Hepatocyte (in vitro differentiated cells): ENCODE measurements at regions not wholly inside any gene's neighbourhood (a gene's known extent, or its start where the extent isn't known, plus 50 kb on each side); places are given as distances from the start of the nearest gene placed in this dataset.

ENCODE experiments used
- DNase-seq: peaks from one replicate; pipeline ENCODE4 v3.0.0-alpha.2; 2016; ENCODE audit warnings: low spot score
- H2AFZ ChIP-seq: fragments of 200-600 bp; sonication (generic); 2 replicates; pipeline ENCODE4 v1.6.0; 2016; ENCODE audit warnings: antibody characterized with exemption, mild to moderate bottlenecking
- H3K27ac ChIP-seq: fragments of 200-600 bp; sonication (generic); 2 replicates; pipeline ENCODE4 v1.5.1; 2016; ENCODE audit warnings: mild to moderate bottlenecking
- H3K27me3 ChIP-seq: fragments of 200-600 bp; sonication (generic); 2 replicates; pipeline ENCODE4 v1.6.1; 2016
- H3K36me3 ChIP-seq: fragments of 200-600 bp; sonication (generic); replicated peaks from 2 replicates; pipeline ENCODE4 v1.5.1; 2016; ENCODE audit warnings: low read depth; ENCODE audit not compliant: insufficient read depth
- H3K4me1 ChIP-seq: fragments of 200-600 bp; sonication (generic); 2 replicates; pipeline ENCODE4 v1.5.1; 2016; ENCODE audit warnings: mild to moderate bottlenecking, moderate library complexity; ENCODE audit not compliant: insufficient read depth
- H3K4me2 ChIP-seq: fragments of 200-600 bp; sonication (generic); 2 replicates; pipeline ENCODE4 v1.6.0; 2016
- H3K4me3 ChIP-seq: fragments of 200-600 bp; sonication (generic); 2 replicates; pipeline ENCODE4 v1.5.1; 2016; ENCODE audit warnings: mild to moderate bottlenecking
- H3K79me2 ChIP-seq: fragments of 200-600 bp; sonication (generic); 2 replicates; pipeline ENCODE4 v1.6.0; 2017; ENCODE audit warnings: mild to moderate bottlenecking
- H3K9me2 ChIP-seq: fragments of 200-600 bp; sonication (generic); replicated peaks from 2 replicates; pipeline ENCODE4 v1.6.0; 2017; ENCODE audit warnings: mild to moderate bottlenecking; ENCODE audit not compliant: insufficient read depth
- H3K9me3 ChIP-seq: fragments of 200-600 bp; sonication (generic); 2 replicates; pipeline ENCODE4 v1.5.1; 2016; ENCODE audit warnings: low read depth, mild to moderate bottlenecking
- H4K20me1 ChIP-seq: fragments of 200-600 bp; sonication (generic); 2 replicates; pipeline ENCODE4 v1.6.0; 2016; ENCODE audit warnings: mild to moderate bottlenecking; ENCODE audit not compliant: insufficient read depth, poor library complexity, severe bottlenecking
- EZH2 ChIP-seq: fragments of 200-600 bp; sonication (generic); IDR thresholded peaks from 2 replicates; pipeline ENCODE4 v1.6.1; 2016; ENCODE audit warnings: antibody characterized with exemption, mild to moderate bottlenecking, borderline replicate concordance
- EZH2phosphoT487 ChIP-seq: fragments of 200-600 bp; sonication (generic); IDR thresholded peaks from one replicate; pipeline ENCODE4 v1.6.1; 2018; ENCODE audit warnings: antibody characterized with exemption, mild to moderate bottlenecking, low read depth, moderate library complexity; ENCODE audit not compliant: unreplicated experiment, severe bottlenecking
- WGBS: methylation state at CpG from one replicate; pipeline ENCODE4 v1.1.6; 2016; ENCODE audit warnings: low lambda C conversion rate; ENCODE audit errors: missing lambda C conversion rate; 5-methylcytosine and 5-hydroxymethylcytosine counted together
- TF ChIP-seq, protein P1 (sequence below): fragments of 200-600 bp; sonication (generic); IDR thresholded peaks from 2 replicates; pipeline ENCODE4 v1.5.1; 2016; ENCODE audit warnings: antibody characterized with exemption, mild to moderate bottlenecking; ENCODE audit not compliant: poor library complexity

DNA sequence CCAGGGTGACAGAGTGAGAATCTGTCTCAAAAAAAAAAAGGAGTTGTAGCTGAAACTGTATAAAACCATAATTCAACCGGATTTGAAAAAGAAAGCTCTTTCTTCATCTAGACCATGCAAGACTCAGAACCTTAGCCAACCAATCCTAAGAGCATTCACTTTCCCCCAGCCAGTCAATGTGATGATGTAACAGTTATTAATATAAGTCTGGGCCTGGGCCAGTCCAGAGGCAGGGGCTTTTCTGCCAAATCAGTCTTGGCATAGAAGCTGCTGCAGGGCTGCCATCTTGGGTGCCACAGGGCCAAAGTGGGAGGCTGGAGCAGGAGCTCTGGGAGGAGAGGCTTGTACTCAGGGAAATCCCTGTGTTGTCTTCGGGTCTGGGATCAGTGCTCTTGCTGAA is 288.4 kb downstream of the CLIC5 start:
- H3K27ac ChIP-seq, result no peak overlapping the region

DNA sequence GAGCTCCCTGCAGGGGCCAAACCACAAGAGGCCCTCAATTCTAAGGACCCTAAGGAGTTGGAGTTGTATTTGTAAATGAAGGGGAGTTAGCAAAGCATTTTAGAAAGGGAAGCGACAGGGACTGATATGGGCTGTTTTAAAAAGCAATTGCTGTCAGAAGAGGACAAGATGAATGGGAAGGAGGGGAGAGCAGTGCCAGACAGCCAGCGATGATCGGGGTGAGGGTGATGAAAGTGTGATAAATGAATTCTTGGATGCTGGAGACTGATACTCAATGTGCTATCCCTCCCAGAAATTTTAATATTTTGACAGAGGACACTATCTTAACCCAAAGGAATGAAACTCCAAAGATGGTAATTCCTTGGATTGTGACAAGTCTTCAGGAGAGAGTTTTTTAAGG is 289.2 kb downstream of the CLIC5 start:
- Histone ChIP-seq H3K4me1 (no peaks in the 10 kb centered on the region), H3K9me2 (no peaks in the 10 kb centered on the region), H3K4me3 (no peak overlapping the region), H3K4me2 (no peak overlapping the region), H3K79me2 (no peaks in the 10 kb centered on the region), H3K27me3 (no peaks in the 10 kb centered on the region), H3K36me3 (no peaks in the 10 kb centered on the region), H2AFZ (no peak overlapping the region), H3K27ac (no peak overlapping the region), H4K20me1 (no peaks in the 10 kb centered on the region), H3K9me3 (no peaks in the 10 kb centered on the region)
- WGBS, result 80% methylated on average over 3 of the region's 3 CpGs
- DNase-seq, result no peak
- TF ChIP-seq, protein P1, sequence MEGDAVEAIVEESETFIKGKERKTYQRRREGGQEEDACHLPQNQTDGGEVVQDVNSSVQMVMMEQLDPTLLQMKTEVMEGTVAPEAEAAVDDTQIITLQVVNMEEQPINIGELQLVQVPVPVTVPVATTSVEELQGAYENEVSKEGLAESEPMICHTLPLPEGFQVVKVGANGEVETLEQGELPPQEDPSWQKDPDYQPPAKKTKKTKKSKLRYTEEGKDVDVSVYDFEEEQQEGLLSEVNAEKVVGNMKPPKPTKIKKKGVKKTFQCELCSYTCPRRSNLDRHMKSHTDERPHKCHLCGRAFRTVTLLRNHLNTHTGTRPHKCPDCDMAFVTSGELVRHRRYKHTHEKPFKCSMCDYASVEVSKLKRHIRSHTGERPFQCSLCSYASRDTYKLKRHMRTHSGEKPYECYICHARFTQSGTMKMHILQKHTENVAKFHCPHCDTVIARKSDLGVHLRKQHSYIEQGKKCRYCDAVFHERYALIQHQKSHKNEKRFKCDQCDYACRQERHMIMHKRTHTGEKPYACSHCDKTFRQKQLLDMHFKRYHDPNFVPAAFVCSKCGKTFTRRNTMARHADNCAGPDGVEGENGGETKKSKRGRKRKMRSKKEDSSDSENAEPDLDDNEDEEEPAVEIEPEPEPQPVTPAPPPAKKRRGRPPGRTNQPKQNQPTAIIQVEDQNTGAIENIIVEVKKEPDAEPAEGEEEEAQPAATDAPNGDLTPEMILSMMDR, result no peak
- TF ChIP-seq EZH2phosphoT487 (no peak), EZH2 (no peak)

More for the DNA sequence above, 288.4 kb downstream of the CLIC5 start:
- Histone ChIP-seq H3K4me3 (no peak overlapping the region), H3K4me1 (no peaks in the 10 kb centered on the region), H3K4me2 (no peak overlapping the region), H3K36me3 (no peaks in the 10 kb centered on the region), H3K9me3 (no peaks in the 10 kb centered on the region), H4K20me1 (no peaks in the 10 kb centered on the region), H3K79me2 (no peaks in the 10 kb centered on the region), H3K27me3 (no peaks in the 10 kb centered on the region), H2AFZ (no peak overlapping the region), H3K9me2 (no peaks in the 10 kb centered on the region)
- 81% methylated on average over 2 of the region's 2 CpGs for WGBS
- DNase-seq, result no peak
- TF ChIP-seq EZH2phosphoT487, result no peak
- no peak for TF ChIP-seq EZH2
- TF ChIP-seq, protein P1, result no peak

DNA sequence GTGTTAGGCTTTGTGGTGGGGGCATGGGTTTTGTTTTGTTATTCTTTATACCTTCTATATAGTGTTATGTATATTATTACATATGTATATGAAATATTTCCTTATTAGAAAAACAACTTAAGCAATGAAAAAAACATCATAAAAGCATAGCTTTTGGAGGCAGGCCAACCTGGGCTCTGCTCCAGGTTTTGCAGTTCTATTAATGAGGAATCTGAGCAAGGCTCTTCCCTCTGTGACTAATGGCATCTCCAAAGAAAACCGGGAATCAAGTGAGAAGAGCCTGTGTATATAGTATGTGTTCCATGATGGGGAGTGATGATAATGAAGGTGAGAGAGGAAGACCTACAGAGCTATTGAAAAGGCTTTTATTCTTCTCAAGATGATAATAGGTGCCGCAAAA is 291.1 kb downstream of the CLIC5 start:
- H3K27ac ChIP-seq, result no peak overlapping the region
- no peaks in the 10 kb centered on the region for H3K9me2 ChIP-seq
- no peak overlapping the region for H3K4me2 ChIP-seq
- DNase-seq, result peak; percentile 32
- no peak overlapping the region for H3K4me3 ChIP-seq
- H4K20me1 ChIP-seq, result no peaks in the 10 kb centered on the region
- no peaks in the 10 kb centered on the region for H3K9me3 ChIP-seq
- WGBS, result 68% methylated on average over 2 of the region's 2 CpGs
- H3K36me3 ChIP-seq, result no peaks in the 10 kb centered on the region
- TF ChIP-seq EZH2, result no peak
- TF ChIP-seq, protein P1, result no peak
- TF ChIP-seq EZH2phosphoT487, result no peak
- no peaks in the 10 kb centered on the region for H3K4me1 ChIP-seq
- H2AFZ ChIP-seq, result no peak overlapping the region
- H3K27me3 ChIP-seq, result no peaks in the 10 kb centered on the region
- H3K79me2 ChIP-seq, result no peaks in the 10 kb centered on the region

DNA sequence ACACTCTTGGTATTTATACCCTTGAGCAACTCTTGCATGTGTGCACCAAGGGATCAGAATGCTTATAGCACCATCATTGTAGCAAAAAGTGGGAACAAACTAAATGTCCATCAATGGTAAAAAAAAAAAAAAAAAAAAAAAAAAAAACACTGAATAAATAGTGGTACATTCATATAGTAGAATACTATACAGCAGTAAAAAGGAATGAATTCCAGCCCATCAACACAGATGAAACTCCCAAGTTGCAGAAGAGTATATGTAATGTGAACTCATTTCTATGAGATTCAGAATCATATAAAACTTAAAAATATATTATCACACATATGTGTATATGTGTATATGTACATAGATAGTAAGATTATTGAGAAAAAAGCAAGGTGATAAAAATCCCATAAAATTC is 291.6 kb downstream of the CLIC5 start:
- Histone ChIP-seq H3K36me3 (no peaks in the 10 kb centered on the region), H3K4me2 (no peak overlapping the region), H3K9me2 (no peaks in the 10 kb centered on the region), H3K9me3 (no peaks in the 10 kb centered on the region), H3K4me3 (no peak overlapping the region), H2AFZ (no peak overlapping the region), H3K27me3 (no peaks in the 10 kb centered on the region), H3K27ac (no peak overlapping the region), H4K20me1 (no peaks in the 10 kb centered on the region), H3K79me2 (no peaks in the 10 kb centered on the region), H3K4me1 (no peaks in the 10 kb centered on the region)
- DNase-seq, result no peak
- TF ChIP-seq, protein P1, result no peak
- TF ChIP-seq EZH2 (no peak), EZH2phosphoT487 (no peak)
